Keratinocyte (primary cell): ENCODE measurements at regions not wholly inside any gene's neighbourhood (a gene's known extent, or its start where the extent isn't known, plus 50 kb on each side); places are given as distances from the start of the nearest gene placed in this dataset.

Source experiments
- DNase-seq: peaks from one replicate; pipeline ENCODE4 v3.0.0-alpha.2; 2011; ENCODE audit warnings: low read depth, missing footprints, low spot score
- FAIRE-seq: peaks from 2 replicates; lab custom pipeline; 2011; peaks lifted over from hg19 to GRCh38; lab: Jason Lieb, UNC
- H2AFZ ChIP-seq: 2 replicates; pipeline ENCODE4 v1.6.0; 2012; ENCODE audit warnings: low read length, control low read depth, inconsistent platforms; ENCODE audit not compliant: control insufficient read depth
- H3K27ac ChIP-seq: 2 replicates; pipeline ENCODE4 v1.5.1; 2011; ENCODE audit warnings: low read length; ENCODE audit not compliant: control insufficient read depth, insufficient read depth
- H3K27me3 ChIP-seq: 3 replicates; pipeline ENCODE4 v1.6.0; 2011; ENCODE audit warnings: low read length; ENCODE audit not compliant: control insufficient read depth, insufficient read depth; ENCODE audit errors: extremely low read depth
- H3K36me3 ChIP-seq, 2 experiments: 2 replicates in 1 of 2; 3 replicates in 1 of 2; pipeline ENCODE4 v1.5.1; 2011; ENCODE audit warnings: low read length in 2 of 2, mild to moderate bottlenecking in 1 of 2; ENCODE audit not compliant: control insufficient read depth in 2 of 2, insufficient read depth in 2 of 2; ENCODE audit errors: extremely low read depth in 1 of 2
- H3K4me1 ChIP-seq: 3 replicates; pipeline ENCODE4 v1.5.1; 2011; ENCODE audit warnings: low read length; ENCODE audit not compliant: control insufficient read depth, insufficient read depth; ENCODE audit errors: extremely low read depth
- H3K4me2 ChIP-seq: 3 replicates; pipeline ENCODE4 v1.6.0; 2011; ENCODE audit warnings: low read depth, low read length; ENCODE audit not compliant: control insufficient read depth, insufficient read depth; ENCODE audit errors: extremely low read depth
- H3K4me3 ChIP-seq, 3 experiments: fragments of 200-600 bp in 1 of 3; sonication (generic) in 1 of 3; 2 replicates in 2 of 3; 3 replicates in 1 of 3; pipeline ENCODE4 v1.5.1; 2011 to 2016; ENCODE audit warnings: low read length in 3 of 3, mild to moderate bottlenecking in 3 of 3, control low read depth in 2 of 3, inconsistent platforms in 1 of 3, low read depth in 1 of 3, mixed read lengths in 1 of 3, mixed run types in 1 of 3, moderate library complexity in 1 of 3; ENCODE audit not compliant: control insufficient read depth in 2 of 3, insufficient read depth in 2 of 3; ENCODE audit errors: extremely low read depth in 1 of 3
- H3K79me2 ChIP-seq: 2 replicates; pipeline ENCODE4 v1.6.0; 2012; ENCODE audit warnings: low read length; ENCODE audit not compliant: control insufficient read depth, insufficient read depth
- H3K9ac ChIP-seq: 3 replicates; pipeline ENCODE4 v1.6.0; 2011; ENCODE audit warnings: low read length; ENCODE audit not compliant: control insufficient read depth, insufficient read depth; ENCODE audit errors: extremely low read depth
- H3K9me1 ChIP-seq: 3 replicates; pipeline ENCODE4 v1.6.0; 2011; ENCODE audit warnings: low read length; ENCODE audit not compliant: control insufficient read depth, insufficient read depth; ENCODE audit errors: extremely low read depth
- H3K9me3 ChIP-seq: 2 replicates; pipeline ENCODE4 v1.5.1; 2012; ENCODE audit warnings: low read depth, low read length; ENCODE audit not compliant: control insufficient read depth
- H4K20me1 ChIP-seq: 3 replicates; pipeline ENCODE4 v1.6.0; 2011; ENCODE audit warnings: low read length; ENCODE audit not compliant: control insufficient read depth, insufficient read depth; ENCODE audit errors: extremely low read depth
- EZH2 ChIP-seq: IDR thresholded peaks from one replicate; pipeline ENCODE4 v1.6.1; 2012; ENCODE audit warnings: inconsistent platforms, mild to moderate bottlenecking, low read length, moderate library complexity
- dilution Hi-C: fragments of 300-500 bp; cut with MboI; formaldehyde crosslinking; loops from one replicate; pipeline ENCODE4 v1.7.0; 2020; ENCODE audit warnings: low sequenced_read_pairs; ENCODE audit not compliant: extremely low pct_ligation_motif_present
- TF ChIP-seq, protein P1 (sequence below), 3 experiments: IDR thresholded peaks in 1 of 3; conservative IDR thresholded peaks in 1 of 3; optimal IDR thresholded peaks in 1 of 3; 2 replicates in 2 of 3; 3 replicates in 1 of 3; pipeline versions ENCODE3 to v1.5.1; 2011; ENCODE audit warnings: low read length in 3 of 3, mild to moderate bottlenecking in 3 of 3, moderate library complexity in 2 of 3, control low read depth in 1 of 3, inconsistent platforms in 1 of 3; ENCODE audit not compliant: insufficient read depth in 2 of 3; ENCODE audit errors: extremely low read depth in 1 of 3

DNA sequence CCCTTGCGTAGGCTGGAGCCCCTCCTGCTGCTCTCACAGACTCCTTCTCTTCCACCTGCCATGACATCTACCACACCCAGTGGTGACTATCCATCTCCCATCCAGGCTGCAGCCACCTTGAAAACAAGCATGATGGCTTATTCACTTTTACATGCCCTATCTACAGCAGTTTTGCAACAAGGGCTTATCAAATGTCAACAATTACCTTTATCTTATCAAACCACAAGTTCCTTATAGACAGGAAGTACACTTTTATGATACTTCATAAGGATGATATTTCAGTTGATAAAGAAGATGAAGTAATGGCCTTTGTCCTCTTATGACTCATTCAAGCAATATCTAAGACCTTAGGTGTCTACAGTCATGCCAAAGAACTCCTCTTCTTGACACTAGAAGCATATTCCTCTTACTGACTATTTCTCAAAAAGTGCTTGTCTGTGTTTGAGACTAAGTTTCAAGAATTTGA, 125.3 kb upstream of the SPRED1 start:
- Histone ChIP-seq H3K27me3 (no peaks in the 10 kb centered on the region), H3K4me2 (no peak overlapping the region), H3K4me1 (peaks cover 28% of the 10 kb centered on the region), H3K9me3 (no peaks in the 10 kb centered on the region), H3K9ac (no peak overlapping the region), H3K9me1 (no peaks in the 10 kb centered on the region), H3K27ac (no peak overlapping the region), H3K4me3 (no peak overlapping the region), H2AFZ (no peak overlapping the region), H4K20me1 (no peaks in the 10 kb centered on the region), H3K79me2 (no peaks in the 10 kb centered on the region), H3K36me3 (no peaks in the 10 kb centered on the region)
- dilution Hi-C loops = no loop called here
- no peak for DNase-seq
- no peak for TF ChIP-seq EZH2
- TF ChIP-seq, protein P1, sequence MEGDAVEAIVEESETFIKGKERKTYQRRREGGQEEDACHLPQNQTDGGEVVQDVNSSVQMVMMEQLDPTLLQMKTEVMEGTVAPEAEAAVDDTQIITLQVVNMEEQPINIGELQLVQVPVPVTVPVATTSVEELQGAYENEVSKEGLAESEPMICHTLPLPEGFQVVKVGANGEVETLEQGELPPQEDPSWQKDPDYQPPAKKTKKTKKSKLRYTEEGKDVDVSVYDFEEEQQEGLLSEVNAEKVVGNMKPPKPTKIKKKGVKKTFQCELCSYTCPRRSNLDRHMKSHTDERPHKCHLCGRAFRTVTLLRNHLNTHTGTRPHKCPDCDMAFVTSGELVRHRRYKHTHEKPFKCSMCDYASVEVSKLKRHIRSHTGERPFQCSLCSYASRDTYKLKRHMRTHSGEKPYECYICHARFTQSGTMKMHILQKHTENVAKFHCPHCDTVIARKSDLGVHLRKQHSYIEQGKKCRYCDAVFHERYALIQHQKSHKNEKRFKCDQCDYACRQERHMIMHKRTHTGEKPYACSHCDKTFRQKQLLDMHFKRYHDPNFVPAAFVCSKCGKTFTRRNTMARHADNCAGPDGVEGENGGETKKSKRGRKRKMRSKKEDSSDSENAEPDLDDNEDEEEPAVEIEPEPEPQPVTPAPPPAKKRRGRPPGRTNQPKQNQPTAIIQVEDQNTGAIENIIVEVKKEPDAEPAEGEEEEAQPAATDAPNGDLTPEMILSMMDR (optimal IDR thresholded peaks at IDR 0.05 in 1 of 3, IDR thresholded peaks at IDR 0.05 in 1 of 3, conservative IDR thresholded peaks at IDR 0.05 in 1 of 3; ENCODE audit: extremely low read depth in 1 of 3, insufficient read depth in 2 of 3, low read length in 3 of 3) = no peak
- FAIRE-seq = no peak

DNA sequence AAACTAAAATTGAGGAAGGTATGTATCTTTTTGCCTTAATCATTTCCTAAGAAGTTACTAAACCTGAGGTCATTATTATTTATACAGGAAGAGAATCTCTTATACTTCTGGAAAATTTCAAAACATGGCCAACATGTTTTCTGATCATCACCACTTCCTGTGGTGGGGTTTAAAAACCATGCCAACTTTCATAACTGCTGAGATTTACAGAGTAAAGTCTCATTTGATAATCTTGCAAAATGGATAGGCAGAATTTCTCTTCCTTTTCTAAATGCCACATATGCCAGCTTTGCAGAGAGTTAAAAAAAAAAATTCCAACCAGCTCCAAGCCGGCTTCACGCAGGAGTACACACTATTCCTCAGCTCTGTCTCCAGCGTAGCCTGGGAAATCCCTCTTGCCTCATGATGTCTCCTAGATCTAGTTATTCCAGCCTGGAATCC, 124.3 kb upstream of the SPRED1 start:
- no peak overlapping the region for H3K4me3 ChIP-seq
- no peaks in the 10 kb centered on the region for H4K20me1 ChIP-seq
- H3K79me2 ChIP-seq = no peaks in the 10 kb centered on the region
- no peaks in the 10 kb centered on the region for H3K9me3 ChIP-seq
- TF ChIP-seq, protein P1 (optimal IDR thresholded peaks at IDR 0.05 in 1 of 3, IDR thresholded peaks at IDR 0.05 in 1 of 3, conservative IDR thresholded peaks at IDR 0.05 in 1 of 3; ENCODE audit: extremely low read depth in 1 of 3, insufficient read depth in 2 of 3, low read length in 3 of 3) = no peak
- no peak for TF ChIP-seq EZH2
- H3K4me1 ChIP-seq = peaks cover 28% of the 10 kb centered on the region
- no peaks in the 10 kb centered on the region for H3K36me3 ChIP-seq
- dilution Hi-C loops = no loop called here
- no peak overlapping the region for H3K9ac ChIP-seq
- H2AFZ ChIP-seq = no peak overlapping the region
- H3K27ac ChIP-seq = no peak overlapping the region
- DNase-seq (no peak), FAIRE-seq (no peak)
- no peak overlapping the region for H3K4me2 ChIP-seq
- no peaks in the 10 kb centered on the region for H3K27me3 ChIP-seq
- no peaks in the 10 kb centered on the region for H3K9me1 ChIP-seq
